ENCODE measurements at regions not wholly inside any gene's neighbourhood (a gene's known extent, or its start where the extent isn't known, plus 50 kb on each side); places are given as distances from the start of the nearest gene placed in this dataset.

- DNase-seq: no peak
These were observed 227.5 kb upstream of the ZC3H12C start for GRCh38 chr11:109865548-109866186.

- no peak for DNase-seq
These were observed 225.4 kb upstream of the ZC3H12C start for GRCh38 chr11:109867784-109868183.

GRCh38 chr11:109869536-109869935, 223.7 kb upstream of the ZC3H12C start:
- DNase-seq: no peak

- no peak for DNase-seq
These were observed 222.9 kb upstream of the ZC3H12C start for GRCh38 chr11:109870297-109870696.

- DNase-seq: no peak
These were observed 216.1 kb upstream of the ZC3H12C start for GRCh38 chr11:109877043-109877442.

- no peak for DNase-seq
These were observed 208.7 kb upstream of the ZC3H12C start for GRCh38 chr11:109884501-109884900.

- DNase-seq: no peak
These were observed 208.2 kb upstream of the ZC3H12C start for GRCh38 chr11:109885006-109885405.

GRCh38 chr11:109892321-109892794, 200.8 kb upstream of the ZC3H12C start:
- peak; percentile 50 for DNase-seq

GRCh38 chr11:109894242-109894641, 198.9 kb upstream of the ZC3H12C start:
- no peak for DNase-seq

GRCh38 chr11:109898592-109898991, 194.6 kb upstream of the ZC3H12C start:
- no peak for DNase-seq

GRCh38 chr11:109902764-109903433, 190.3 kb upstream of the ZC3H12C start:
- no peak for DNase-seq

- DNase-seq: no peak
These were observed 181.7 kb upstream of the ZC3H12C start for GRCh38 chr11:109911488-109911887.

- DNase-seq: no peak
These were observed 179.2 kb upstream of the ZC3H12C start for GRCh38 chr11:109914038-109914437.

- DNase-seq: no peak
These were observed 178.2 kb upstream of the ZC3H12C start for GRCh38 chr11:109914809-109915653.

- DNase-seq: no peak
These were observed 166.3 kb upstream of the ZC3H12C start for GRCh38 chr11:109926941-109927340.

GRCh38 chr11:109929308-109929707, 163.9 kb upstream of the ZC3H12C start:
- DNase-seq: no peak

- no peak for DNase-seq
These were observed 160.1 kb upstream of the ZC3H12C start for GRCh38 chr11:109933126-109933525.

- no peak for DNase-seq
These were observed 159.0 kb upstream of the ZC3H12C start for GRCh38 chr11:109934151-109934550.

GRCh38 chr11:109936661-109937180, 156.5 kb upstream of the ZC3H12C start:
- DNase-seq: no peak

GRCh38 chr11:109937968-109938367, 155.2 kb upstream of the ZC3H12C start:
- DNase-seq: no peak

- peak; percentile 89 for DNase-seq
These were observed 153.9 kb upstream of the ZC3H12C start for GRCh38 chr11:109939166-109939810.

- no peak for DNase-seq
These were observed 152.4 kb upstream of the ZC3H12C start for GRCh38 chr11:109940816-109941215.
